IMR-90 (cell line): ENCODE measurements at regions not wholly inside any gene's neighbourhood (a gene's known extent, or its start where the extent isn't known, plus 50 kb on each side); places are given as distances from the start of the nearest gene placed in this dataset.

Experiments
- ATAC-seq: fragments of 200-7000 bp; cut with Tn5 transposase; 2 replicates; pipeline ENCODE4 v1.9.1; 2020; ENCODE audit warnings: low read depth, mild to moderate bottlenecking, moderate library complexity
- BruUV-seq: library from RNA; stranded (reverse); fragments of 400-500 nt; replicated peaks from 2 replicates; lab custom pipeline; 2021; lab: Mats Ljungman, UMichigan
- CTCF ChIA-PET: fragments of 300-600 bp; formaldehyde crosslinking; extraction: SDS; loops from one replicate; lab custom pipeline; 2021; ENCODE audit warnings: antibody characterized with exemption; lab: Yijun Ruan, JAX
- POLR2A ChIA-PET: fragments of 300-600 bp; sonication (Branson Sonifier 250); formaldehyde crosslinking; loops from one replicate; lab custom pipeline; 2022; ENCODE audit warnings: antibody characterized with exemption; ENCODE audit not compliant: unreplicated experiment; lab: Charles Lee
- DNase-seq: peaks from one replicate; pipeline ENCODE4 v3.0.0; 2013
- H2AFZ ChIP-seq: replicated peaks from 2 replicates; pipeline ENCODE3; 2013; ENCODE audit warnings: low read length, mild to moderate bottlenecking; ENCODE audit not compliant: poor library complexity
- H2AK5ac ChIP-seq: 2 replicates; pipeline ENCODE4 v1.6.1; 2013; ENCODE audit warnings: low read depth, low read length, inconsistent platforms
- H2AK9ac ChIP-seq: replicated peaks from 2 replicates; pipeline ENCODE3; 2013; ENCODE audit warnings: mild to moderate bottlenecking, low read depth, low read length, moderate library complexity; ENCODE audit not compliant: poor library complexity
- H2BK120ac ChIP-seq: 2 replicates; pipeline ENCODE4 v1.6.1; 2013; ENCODE audit warnings: low read depth, low read length, inconsistent platforms
- H2BK15ac ChIP-seq: 3 replicates; pipeline ENCODE4 v1.6.1; 2013; ENCODE audit warnings: low read depth, low read length, inconsistent platforms
- H2BK20ac ChIP-seq: 2 replicates; pipeline ENCODE4 v1.6.1; 2013; ENCODE audit warnings: low read depth, mild to moderate bottlenecking, inconsistent platforms, low read length, moderate library complexity
- H2BK5ac ChIP-seq: 2 replicates; pipeline ENCODE4 v1.6.1; 2013; ENCODE audit warnings: mild to moderate bottlenecking, low read depth, low read length, inconsistent platforms; ENCODE audit not compliant: poor library complexity, severe bottlenecking
- H3K14ac ChIP-seq: replicated peaks from 2 replicates; pipeline ENCODE4 v1.6.1; 2013; ENCODE audit warnings: low read depth, low read length, inconsistent platforms
- H3K18ac ChIP-seq: 2 replicates; pipeline ENCODE4 v1.6.1; 2013; ENCODE audit warnings: low read depth, low read length, control low read depth
- H3K23ac ChIP-seq: 2 replicates; pipeline ENCODE4 v1.6.1; 2013; ENCODE audit warnings: low read depth, low read length, inconsistent platforms
- H3K27ac ChIP-seq: 2 replicates; pipeline ENCODE4 v1.5.1; 2013; ENCODE audit warnings: mild to moderate bottlenecking, control low read depth, low read length; ENCODE audit not compliant: insufficient read depth
- H3K27me3 ChIP-seq: 2 replicates; pipeline ENCODE4 v1.6.1; 2013; ENCODE audit warnings: low read length; ENCODE audit not compliant: control insufficient read depth, insufficient read depth
- H3K36me3 ChIP-seq: 2 replicates; pipeline ENCODE4 v1.6.1; 2013; ENCODE audit warnings: low read length, mixed read lengths; ENCODE audit not compliant: control insufficient read depth, insufficient read depth
- H3K4ac ChIP-seq: 2 replicates; pipeline ENCODE4 v1.6.1; 2013; ENCODE audit warnings: low read depth, low read length, inconsistent platforms
- H3K4me1 ChIP-seq: 2 replicates; pipeline ENCODE4 v1.6.1; 2013; ENCODE audit warnings: low read length, mixed read lengths; ENCODE audit not compliant: control insufficient read depth, insufficient read depth
- H3K4me2 ChIP-seq: 2 replicates; pipeline ENCODE4 v1.6.1; 2013; ENCODE audit warnings: low read depth, mild to moderate bottlenecking, control low read depth, low read length, moderate library complexity
- H3K4me3 ChIP-seq: 2 replicates; pipeline ENCODE4 v1.5.1; 2013; ENCODE audit warnings: low read depth, mild to moderate bottlenecking, control low read depth, low read length, moderate library complexity; ENCODE audit not compliant: insufficient read depth
- H3K56ac ChIP-seq: 2 replicates; pipeline ENCODE4 v1.6.1; 2013; ENCODE audit warnings: low read length, inconsistent platforms; ENCODE audit not compliant: insufficient read depth; ENCODE audit errors: extremely low read depth
- H3K79me1 ChIP-seq, 2 experiments: 2 replicates each; pipeline ENCODE4 v1.6.1; 2013; ENCODE audit warnings: low read length in 2 of 2, inconsistent platforms in 1 of 2, low read depth in 1 of 2
- H3K9ac ChIP-seq: 2 replicates; pipeline ENCODE4 v1.6.1; 2013; ENCODE audit warnings: low read depth, low read length, control low read depth
- H3K9me1 ChIP-seq: 2 replicates; pipeline ENCODE4 v1.6.1; 2013; ENCODE audit warnings: low read length, inconsistent platforms; ENCODE audit not compliant: insufficient read depth
- H3K9me3 ChIP-seq: 2 replicates; pipeline ENCODE4 v1.6.1; 2013; ENCODE audit warnings: low read length; ENCODE audit not compliant: control insufficient read depth, insufficient read depth
- H4K20me1 ChIP-seq: 2 replicates; pipeline ENCODE4 v1.6.1; 2013; ENCODE audit warnings: low read length, inconsistent platforms; ENCODE audit not compliant: insufficient read depth
- H4K5ac ChIP-seq: 2 replicates; pipeline ENCODE4 v1.6.1; 2013; ENCODE audit warnings: mild to moderate bottlenecking, low read depth, low read length, control low read depth
- H4K8ac ChIP-seq, 2 experiments: 2 replicates each; pipeline ENCODE4 v1.6.1; 2013; ENCODE audit warnings: low read depth in 2 of 2, low read length in 2 of 2, control low read depth in 1 of 2, inconsistent platforms in 1 of 2
- H4K91ac ChIP-seq: 2 replicates; pipeline ENCODE4 v1.6.1; 2013; ENCODE audit warnings: low read depth, low read length, inconsistent platforms; ENCODE audit not compliant: insufficient read depth
- ELK1 ChIP-seq: fragments of 150-350 bp; IDR thresholded peaks from 2 replicates; pipeline ENCODE4 v1.6.1; 2016; ENCODE audit warnings: low read depth, mild to moderate bottlenecking, low read length, moderate library complexity, borderline replicate concordance
- dilution Hi-C: fragments of 300-500 bp; cut with HindIII; formaldehyde crosslinking; loops from one replicate; pipeline ENCODE4 v1.14.3; 2018; ENCODE audit warnings: low sequenced_read_pairs; ENCODE audit not compliant: unreplicated experiment
- in situ Hi-C: fragments of 300-500 bp; cut with MboI; formaldehyde crosslinking; loops from 3 replicates; pipeline ENCODE4 v1.14.3; 2019; ENCODE audit warnings: low sequenced_read_pairs, inconsistent platforms, mixed read lengths
- intact Hi-C: fragments of 100-400 bp; cut with micrococcal nuclease; formaldehyde crosslinking; loops from 2 replicates; pipeline ENCODE4 v1.10.0; 2022

- ATAC-seq (no peak), DNase-seq (no peak)
- CTCF ChIA-PET, result no interaction called here
- H2BK20ac ChIP-seq, result no peak overlapping the region
- H2AK5ac ChIP-seq, result no peak overlapping the region
- H4K8ac ChIP-seq, result no peak overlapping the region
- H2AFZ ChIP-seq, result no peak overlapping the region
- H3K9me1 ChIP-seq, result no peaks in the 10 kb centered on the region
- intact Hi-C loops (no loop called here), in situ Hi-C loops (no loop called here), dilution Hi-C loops (no loop called here)
- no peak overlapping the region for H2BK15ac ChIP-seq
- no TSS peak for BruUV-seq
- no peak overlapping the region for H3K27ac ChIP-seq
- H4K20me1 ChIP-seq, result no peaks in the 10 kb centered on the region
- H4K5ac ChIP-seq, result no peak overlapping the region
- H3K56ac ChIP-seq, result no peak overlapping the region
- H3K79me1 ChIP-seq, result no peaks in the 10 kb centered on the region
- H3K14ac ChIP-seq, result no peak overlapping the region
- no peak overlapping the region for H4K91ac ChIP-seq
- H2BK120ac ChIP-seq, result no peak overlapping the region
- peaks cover 13% of the 10 kb centered on the region for H3K9me3 ChIP-seq
- H3K4me1 ChIP-seq, result no peaks in the 10 kb centered on the region
- no peaks in the 10 kb centered on the region for H3K36me3 ChIP-seq
- no peak overlapping the region for H3K4me2 ChIP-seq
- no peak overlapping the region for H3K18ac ChIP-seq
- POLR2A ChIA-PET, result no interaction called here
- H3K23ac ChIP-seq, result no peak overlapping the region
- TF ChIP-seq ELK1, result no peak
- no peak overlapping the region for H2AK9ac ChIP-seq
- no peak overlapping the region for H3K4me3 ChIP-seq
- no peaks in the 10 kb centered on the region for H3K27me3 ChIP-seq
- H2BK5ac ChIP-seq, result no peak overlapping the region
- no peak overlapping the region for H3K4ac ChIP-seq
- no peak overlapping the region for H3K9ac ChIP-seq
These were observed 606.7 kb downstream of the STIM2 start for GRCh38 chr4:27467351-27467750.
